ENCODE measurements at regions not wholly inside any gene's neighbourhood (a gene's known extent, or its start where the extent isn't known, plus 50 kb on each side); places are given as distances from the start of the nearest gene placed in this dataset.

DNA sequence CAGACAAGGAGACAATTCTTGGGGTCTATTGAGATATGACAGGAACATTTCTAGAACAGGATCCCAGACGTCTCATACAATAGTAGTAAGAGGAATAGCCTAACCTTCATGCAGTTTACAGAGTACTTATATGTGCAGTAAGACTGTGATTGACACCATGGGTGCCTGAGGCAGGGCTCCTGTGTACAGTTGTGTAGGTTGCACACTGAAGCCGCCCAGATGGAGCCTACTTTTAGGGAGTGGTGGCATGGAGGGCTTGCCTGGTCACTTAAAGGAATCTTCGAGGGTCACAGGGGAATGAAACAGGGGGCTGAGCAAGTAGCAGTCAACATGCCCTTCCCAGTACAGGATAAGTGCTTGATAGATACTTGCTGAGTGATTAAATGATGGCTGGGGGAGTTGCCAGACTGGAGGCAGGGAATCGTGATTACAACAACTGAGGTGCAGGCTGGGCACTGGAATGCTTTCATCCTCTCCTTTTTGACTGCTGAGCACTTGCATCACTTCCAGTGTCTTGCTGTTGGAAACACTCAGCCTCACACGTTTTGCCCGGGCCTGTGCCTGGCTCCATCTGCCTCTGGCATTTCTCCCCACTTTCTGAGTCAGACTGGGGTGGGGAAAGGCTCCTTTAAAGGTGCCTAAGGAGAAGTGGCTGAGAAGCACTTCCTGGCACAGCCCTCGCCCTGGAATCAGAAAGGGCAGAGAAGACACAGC is 71.0 kb downstream of the COPRS start:
- in situ Hi-C loops (cut with MboI) = no loop called here
- Histone ChIP-seq H3K9me3 (replicated peaks; ENCODE audit: control insufficient read depth, insufficient read depth, low read depth, low read length) (no peaks in the 10 kb centered on the region), H3K79me2 (ENCODE audit: control insufficient read depth, insufficient read depth, low read length) (no peaks in the 10 kb centered on the region), H3K9me1 (ENCODE audit: control insufficient read depth, insufficient read depth, low read length) (no peaks in the 10 kb centered on the region), H3K4me2 (ENCODE audit: insufficient read depth, low read length) (no peak overlapping the region), H3K36me3 (ENCODE audit: control insufficient read depth, insufficient read depth, low read length) (no peaks in the 10 kb centered on the region), H3K4me1 (replicated peaks in 1 of 2; ENCODE audit: control insufficient read depth in 2 of 2, insufficient read depth in 2 of 2, low read length in 2 of 2) (no peaks in the 10 kb centered on the region), H4K20me1 (replicated peaks; ENCODE audit: control insufficient read depth, insufficient read depth, low read length) (no peaks in the 10 kb centered on the region), H3K4me3 (no peak overlapping the region), H3K9ac (ENCODE audit: insufficient read depth in 1 of 2, low read depth in 2 of 2, low read length in 2 of 2) (no peak overlapping the region), H3K27ac (ENCODE audit: extremely low read depth, low read depth, low read length) (no peak overlapping the region), H3K27me3 (ENCODE audit: control insufficient read depth in 2 of 2, insufficient read depth in 2 of 2, low read length in 2 of 2) (peaks cover 20 to 34% of the 10 kb centered on the region in 2 experiments), H2AFZ (ENCODE audit: low read depth, low read length) (no peak overlapping the region)
- BruUV-seq (replicated peaks) = no TSS peak
- intact Hi-C loops (cut with micrococcal nuclease) = no loop called here
- TF ChIP-seq RBBP5 (IDR thresholded peaks at IDR 0.05; ENCODE audit: borderline replicate concordance, insufficient read depth, low read length, poor library complexity, severe bottlenecking) = no peak
- TF ChIP-seq, protein P1, sequence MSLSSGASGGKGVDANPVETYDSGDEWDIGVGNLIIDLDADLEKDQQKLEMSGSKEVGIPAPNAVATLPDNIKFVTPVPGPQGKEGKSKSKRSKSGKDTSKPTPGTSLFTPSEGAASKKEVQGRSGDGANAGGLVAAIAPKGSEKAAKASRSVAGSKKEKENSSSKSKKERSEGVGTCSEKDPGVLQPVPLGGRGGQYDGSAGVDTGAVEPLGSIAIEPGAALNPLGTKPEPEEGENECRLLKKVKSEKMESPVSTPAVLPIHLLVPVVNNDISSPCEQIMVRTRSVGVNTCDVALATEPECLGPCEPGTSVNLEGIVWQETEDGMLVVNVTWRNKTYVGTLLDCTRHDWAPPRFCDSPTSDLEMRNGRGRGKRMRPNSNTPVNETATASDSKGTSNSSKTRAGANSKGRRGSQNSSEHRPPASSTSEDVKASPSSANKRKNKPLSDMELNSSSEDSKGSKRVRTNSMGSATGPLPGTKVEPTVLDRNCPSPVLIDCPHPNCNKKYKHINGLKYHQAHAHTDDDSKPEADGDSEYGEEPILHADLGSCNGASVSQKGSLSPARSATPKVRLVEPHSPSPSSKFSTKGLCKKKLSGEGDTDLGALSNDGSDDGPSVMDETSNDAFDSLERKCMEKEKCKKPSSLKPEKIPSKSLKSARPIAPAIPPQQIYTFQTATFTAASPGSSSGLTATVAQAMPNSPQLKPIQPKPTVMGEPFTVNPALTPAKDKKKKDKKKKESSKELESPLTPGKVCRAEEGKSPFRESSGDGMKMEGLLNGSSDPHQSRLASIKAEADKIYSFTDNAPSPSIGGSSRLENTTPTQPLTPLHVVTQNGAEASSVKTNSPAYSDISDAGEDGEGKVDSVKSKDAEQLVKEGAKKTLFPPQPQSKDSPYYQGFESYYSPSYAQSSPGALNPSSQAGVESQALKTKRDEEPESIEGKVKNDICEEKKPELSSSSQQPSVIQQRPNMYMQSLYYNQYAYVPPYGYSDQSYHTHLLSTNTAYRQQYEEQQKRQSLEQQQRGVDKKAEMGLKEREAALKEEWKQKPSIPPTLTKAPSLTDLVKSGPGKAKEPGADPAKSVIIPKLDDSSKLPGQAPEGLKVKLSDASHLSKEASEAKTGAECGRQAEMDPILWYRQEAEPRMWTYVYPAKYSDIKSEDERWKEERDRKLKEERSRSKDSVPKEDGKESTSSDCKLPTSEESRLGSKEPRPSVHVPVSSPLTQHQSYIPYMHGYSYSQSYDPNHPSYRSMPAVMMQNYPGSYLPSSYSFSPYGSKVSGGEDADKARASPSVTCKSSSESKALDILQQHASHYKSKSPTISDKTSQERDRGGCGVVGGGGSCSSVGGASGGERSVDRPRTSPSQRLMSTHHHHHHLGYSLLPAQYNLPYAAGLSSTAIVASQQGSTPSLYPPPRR (CRISPR knock-in tag; IDR thresholded peaks at IDR 0.05; ENCODE audit: borderline replicate concordance) = no peak
- DNase-seq (ENCODE audit: extremely low read depth in 1 of 4, low spot score in 3 of 4) (peak in 1 of 4 experiments; percentile 3), ATAC-seq (no peak), FAIRE-seq (no peak)
- ChIA-PET POLR2A (interaction anchor here (0.6 to 1.1 kb wide), 2 partner anchors 11 to 141 kb away, joined by 3 read pairs; no protein-coding TSS in a partner anchor), CTCF (ENCODE audit: low intra/inter-chr PET ratio) (no interaction called here)
- WGBS (ENCODE audit: insufficient coverage, low coverage, missing lambda C conversion rate) = 0% methylated on average over 7 of the region's 7 CpGs
